Trophoblast cell (in vitro differentiated cells and primary cell): ENCODE measurements at regions not wholly inside any gene's neighbourhood (a gene's known extent, or its start where the extent isn't known, plus 50 kb on each side); places are given as distances from the start of the nearest gene placed in this dataset.

Experiments used
- DNase-seq, 2 donors: peaks; one replicate each; pipeline ENCODE4 v3.0.0-alpha.2; 2016
- H2AFZ ChIP-seq: 2 replicates; pipeline ENCODE4 v1.6.1; 2013; ENCODE audit warnings: low read length, moderate library complexity, mild to moderate bottlenecking; ENCODE audit not compliant: insufficient read depth, poor library complexity
- H2AK5ac ChIP-seq: 2 replicates; pipeline ENCODE4 v1.6.1; 2013; ENCODE audit warnings: mild to moderate bottlenecking, low read length
- H2BK120ac ChIP-seq: 2 replicates; pipeline ENCODE4 v1.6.1; 2013; ENCODE audit warnings: low read length, mild to moderate bottlenecking, moderate library complexity; ENCODE audit not compliant: insufficient read depth, poor library complexity
- H2BK12ac ChIP-seq: 2 replicates; pipeline ENCODE4 v1.6.1; 2013; ENCODE audit warnings: mild to moderate bottlenecking, low read length, moderate library complexity
- H2BK5ac ChIP-seq: 2 replicates; pipeline ENCODE4 v1.6.1; 2013; ENCODE audit warnings: low read length, low read depth, moderate library complexity, mild to moderate bottlenecking; ENCODE audit not compliant: poor library complexity
- H3K14ac ChIP-seq: 2 replicates; pipeline ENCODE4 v1.6.1; 2013; ENCODE audit warnings: mild to moderate bottlenecking, low read length
- H3K18ac ChIP-seq: 2 replicates; pipeline ENCODE4 v1.6.1; 2013; ENCODE audit warnings: mild to moderate bottlenecking, low read length
- H3K23ac ChIP-seq: 2 replicates; pipeline ENCODE4 v1.6.1; 2013; ENCODE audit warnings: low read length
- H3K27ac ChIP-seq: 2 replicates; pipeline ENCODE4 v1.5.1; 2013; ENCODE audit warnings: low read depth, mild to moderate bottlenecking, inconsistent platforms, low read length, moderate library complexity
- H3K27me3 ChIP-seq: 2 replicates; pipeline ENCODE4 v1.6.1; 2013; ENCODE audit warnings: inconsistent platforms, mild to moderate bottlenecking, low read length, moderate library complexity; ENCODE audit not compliant: insufficient read depth
- H3K36me3 ChIP-seq, 2 experiments: 1 replicate in 1 of 2; 2 replicates in 1 of 2; pipeline ENCODE4 v1.6.1; 2013; ENCODE audit warnings: low read length in 2 of 2, mild to moderate bottlenecking in 2 of 2, moderate library complexity in 1 of 2; ENCODE audit not compliant: insufficient read depth in 2 of 2, control insufficient read depth in 1 of 2
- H3K4ac ChIP-seq: 2 replicates; pipeline ENCODE4 v1.6.1; 2013; ENCODE audit warnings: low read depth, mild to moderate bottlenecking, low read length, moderate library complexity
- H3K4me1 ChIP-seq, 2 experiments: 1 replicate in 1 of 2; 2 replicates in 1 of 2; pipeline ENCODE4 v1.6.1; 2013; ENCODE audit warnings: low read length in 2 of 2, mild to moderate bottlenecking in 2 of 2, moderate library complexity in 1 of 2; ENCODE audit not compliant: insufficient read depth in 2 of 2, control insufficient read depth in 1 of 2
- H3K4me2 ChIP-seq: 2 replicates; pipeline ENCODE4 v1.6.1; 2013; ENCODE audit warnings: inconsistent platforms, mild to moderate bottlenecking, low read length, moderate library complexity
- H3K4me3 ChIP-seq: 2 replicates; pipeline ENCODE4 v1.5.1; 2013; ENCODE audit warnings: mild to moderate bottlenecking, low read depth, low read length, inconsistent platforms
- H3K79me1 ChIP-seq: one replicate; pipeline ENCODE4 v1.6.1; 2013; ENCODE audit warnings: low read length
- H3K79me2 ChIP-seq: 2 replicates; pipeline ENCODE4 v1.6.1; 2013; ENCODE audit warnings: low read length, mild to moderate bottlenecking; ENCODE audit not compliant: control insufficient read depth, insufficient read depth, poor library complexity
- H3K9ac ChIP-seq: 2 replicates; pipeline ENCODE4 v1.6.1; 2013; ENCODE audit warnings: mild to moderate bottlenecking, low read length
- H3K9me3 ChIP-seq: 2 replicates; pipeline ENCODE4 v1.6.1; 2013; ENCODE audit warnings: low read depth, mild to moderate bottlenecking, control low read depth, inconsistent platforms, low read length; ENCODE audit not compliant: insufficient read depth
- H4K12ac ChIP-seq: 2 replicates; pipeline ENCODE4 v1.6.1; 2013; ENCODE audit warnings: low read depth, mild to moderate bottlenecking, low read length, moderate library complexity
- H4K8ac ChIP-seq: 2 replicates; pipeline ENCODE4 v1.6.1; 2013; ENCODE audit warnings: low read depth, mild to moderate bottlenecking, low read length, moderate library complexity
- H4K91ac ChIP-seq: one replicate; pipeline ENCODE4 v1.6.1; 2013; ENCODE audit warnings: low read depth, mild to moderate bottlenecking, low read length, moderate library complexity
- WGBS: extraction: QIAGEN DNeasy Blood & Tissue Kit; methylation state at CpG from one replicate; pipeline ENCODE4 v1.1.7; 2013; ENCODE audit warnings: missing lambda C conversion rate; ENCODE audit not compliant: insufficient read length, insufficient coverage; ENCODE audit errors: extremely low coverage; 5-methylcytosine and 5-hydroxymethylcytosine counted together

DNA sequence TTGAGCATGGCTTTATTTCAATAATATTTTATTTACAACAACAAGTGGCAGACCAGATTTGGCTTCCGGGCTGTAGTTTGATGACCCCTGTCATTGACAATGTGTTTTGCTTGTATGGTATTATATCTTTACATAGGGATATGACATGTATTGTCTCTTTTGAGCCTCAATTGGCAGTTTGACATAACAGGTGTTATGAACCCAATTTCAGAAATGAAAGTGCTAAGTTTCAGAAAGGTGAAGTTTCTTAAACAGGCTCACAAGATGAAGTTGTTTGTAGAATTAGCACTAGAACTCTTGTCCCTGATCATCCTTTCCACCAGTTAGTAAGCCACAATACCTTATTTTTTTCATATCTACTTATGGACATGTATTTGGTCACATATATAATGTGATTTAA, 303.0 kb upstream of the GRIA1 start:
- H3K14ac ChIP-seq: no peak overlapping the region
- H3K27me3 ChIP-seq: no peaks in the 10 kb centered on the region
- H3K23ac ChIP-seq: no peak overlapping the region
- H3K4ac ChIP-seq: no peak overlapping the region
- no peak overlapping the region for H2AFZ ChIP-seq
- H3K18ac ChIP-seq: no peak overlapping the region
- no peaks in the 10 kb centered on the region for H3K9me3 ChIP-seq
- no peak overlapping the region for H4K91ac ChIP-seq
- no peak overlapping the region for H3K4me2 ChIP-seq
- no peak overlapping the region for H2AK5ac ChIP-seq
- H3K79me1 ChIP-seq: no peaks in the 10 kb centered on the region
- no peaks in the 10 kb centered on the region for H3K4me1 ChIP-seq
- H2BK120ac ChIP-seq: no peak overlapping the region
- no peak overlapping the region for H4K8ac ChIP-seq
- no peaks in the 10 kb centered on the region for H3K36me3 ChIP-seq
- H4K12ac ChIP-seq: no peak overlapping the region
- WGBS: no CpG with 5 or more reads among the region's 1 CpG
- DNase-seq: no peak
- no peak overlapping the region for H3K4me3 ChIP-seq
- H3K9ac ChIP-seq: no peak overlapping the region
- H2BK5ac ChIP-seq: no peak overlapping the region
- no peak overlapping the region for H2BK12ac ChIP-seq
- H3K79me2 ChIP-seq: no peaks in the 10 kb centered on the region
- no peak overlapping the region for H3K27ac ChIP-seq

GRCh38 chr5:153206361-153206760, 284.1 kb upstream of the GRIA1 start:
- no peak overlapping the region for H4K91ac ChIP-seq
- H2AFZ ChIP-seq: no peak overlapping the region
- no peak overlapping the region for H4K8ac ChIP-seq
- no peak overlapping the region for H2BK12ac ChIP-seq
- H2AK5ac ChIP-seq: no peak overlapping the region
- no peak overlapping the region for H4K12ac ChIP-seq
- H2BK5ac ChIP-seq: no peak overlapping the region
- no peak overlapping the region for H3K4ac ChIP-seq
- H3K23ac ChIP-seq: no peak overlapping the region
- no peaks in the 10 kb centered on the region for H3K4me1 ChIP-seq
- H3K27me3 ChIP-seq: no peaks in the 10 kb centered on the region
- H3K9ac ChIP-seq: no peak overlapping the region
- H3K9me3 ChIP-seq: no peaks in the 10 kb centered on the region
- no peaks in the 10 kb centered on the region for H3K79me1 ChIP-seq
- DNase-seq: no peak
- WGBS: no CpG with 5 or more reads among the region's 3 CpGs
- no peaks in the 10 kb centered on the region for H3K79me2 ChIP-seq
- no peak overlapping the region for H3K27ac ChIP-seq
- H3K18ac ChIP-seq: no peak overlapping the region
- no peak overlapping the region for H3K4me2 ChIP-seq
- H3K14ac ChIP-seq: no peak overlapping the region
- H3K4me3 ChIP-seq: no peak overlapping the region
- no peaks in the 10 kb centered on the region for H3K36me3 ChIP-seq
- H2BK120ac ChIP-seq: no peak overlapping the region

- H2BK12ac ChIP-seq: no peak overlapping the region
- no peak overlapping the region for H2AK5ac ChIP-seq
- H3K18ac ChIP-seq: no peak overlapping the region
- H3K4me1 ChIP-seq: no peaks in the 10 kb centered on the region
- H3K79me1 ChIP-seq: no peaks in the 10 kb centered on the region
- no peak overlapping the region for H2BK120ac ChIP-seq
- no peak for DNase-seq
- H3K27ac ChIP-seq: no peak overlapping the region
- no peak overlapping the region for H3K4me2 ChIP-seq
- H3K14ac ChIP-seq: no peak overlapping the region
- H4K12ac ChIP-seq: no peak overlapping the region
- H2BK5ac ChIP-seq: no peak overlapping the region
- no peak overlapping the region for H3K4ac ChIP-seq
- no CpG with 5 or more reads among the region's 3 CpGs for WGBS
- H3K36me3 ChIP-seq: no peaks in the 10 kb centered on the region
- no peak overlapping the region for H4K91ac ChIP-seq
- H3K23ac ChIP-seq: no peak overlapping the region
- H3K4me3 ChIP-seq: no peak overlapping the region
- H3K9me3 ChIP-seq: no peaks in the 10 kb centered on the region
- no peak overlapping the region for H4K8ac ChIP-seq
- no peak overlapping the region for H3K9ac ChIP-seq
- no peaks in the 10 kb centered on the region for H3K79me2 ChIP-seq
- H2AFZ ChIP-seq: no peak overlapping the region
- no peaks in the 10 kb centered on the region for H3K27me3 ChIP-seq
Observed at GRCh38 chr5:153209016-153209415, 281.5 kb upstream of the GRIA1 start.

GRCh38 chr5:153209687-153210086, 280.8 kb upstream of the GRIA1 start:
- Histone ChIP-seq H3K14ac (no peak overlapping the region), H3K79me2 (no peaks in the 10 kb centered on the region), H3K9me3 (no peaks in the 10 kb centered on the region), H4K91ac (no peak overlapping the region), H3K18ac (no peak overlapping the region), H3K4me2 (no peak overlapping the region), H3K79me1 (no peaks in the 10 kb centered on the region), H3K27ac (no peak overlapping the region), H3K4ac (no peak overlapping the region), H3K27me3 (no peaks in the 10 kb centered on the region), H2AFZ (no peak overlapping the region), H2BK12ac (no peak overlapping the region), H3K36me3 (no peaks in the 10 kb centered on the region), H3K4me3 (no peak overlapping the region), H3K9ac (peak overlapping the region; percentile 79), H2BK120ac (no peak overlapping the region), H2AK5ac (no peak overlapping the region), H3K4me1 (no peaks in the 10 kb centered on the region), H3K23ac (no peak overlapping the region), H2BK5ac (no peak overlapping the region), H4K12ac (no peak overlapping the region), H4K8ac (no peak overlapping the region)
- WGBS: no CpG with 5 or more reads among the region's 2 CpGs
- DNase-seq: no peak
